Neural progenitor cell (in vitro differentiated cells): ENCODE measurements at regions not wholly inside any gene's neighbourhood (a gene's known extent, or its start where the extent isn't known, plus 50 kb on each side); places are given as distances from the start of the nearest gene placed in this dataset.

Experiments used
- DNase-seq: peaks from one replicate; pipeline ENCODE4 v3.0.0-alpha.2; 2016; ENCODE audit warnings: low spot score
- H2AFZ ChIP-seq: fragments of 200-600 bp; sonication (generic); replicated peaks from 2 replicates; pipeline ENCODE4 v1.6.1; 2016; ENCODE audit warnings: antibody characterized with exemption
- H3F3A ChIP-seq: fragments of 200-600 bp; sonication (generic); 2 replicates; pipeline ENCODE4 v1.6.1; 2016; ENCODE audit warnings: antibody characterized with exemption, low read depth
- H3K27ac ChIP-seq: fragments of 200-600 bp; sonication (generic); 2 replicates; pipeline ENCODE4 v1.5.1; 2016; ENCODE audit warnings: mild to moderate bottlenecking
- H3K27me3 ChIP-seq: fragments of 200-600 bp; sonication (generic); 2 replicates; pipeline ENCODE4 v1.6.1; 2016; ENCODE audit warnings: mild to moderate bottlenecking, moderate library complexity
- H3K36me3 ChIP-seq: fragments of 200-600 bp; sonication (generic); 2 replicates; pipeline ENCODE4 v1.5.1; 2016
- H3K4me1 ChIP-seq: fragments of 200-600 bp; sonication (generic); 2 replicates; pipeline ENCODE4 v1.6.1; 2016; ENCODE audit warnings: mixed run types
- H3K4me2 ChIP-seq: fragments of 200-600 bp; sonication (generic); 2 replicates; pipeline ENCODE4 v1.6.1; 2016
- H3K4me3 ChIP-seq: fragments of 200-600 bp; sonication (generic); 2 replicates; pipeline ENCODE4 v1.5.1; 2016
- H3K79me2 ChIP-seq: fragments of 200-600 bp; sonication (generic); 2 replicates; pipeline ENCODE4 v1.6.1; 2016; ENCODE audit warnings: low read depth
- H3K9ac ChIP-seq: fragments of 200-600 bp; sonication (generic); 2 replicates; pipeline ENCODE4 v1.6.1; 2016
- H3K9me3 ChIP-seq: fragments of 200-600 bp; sonication (generic); 2 replicates; pipeline ENCODE4 v1.5.1; 2016; ENCODE audit warnings: low read depth
- H4K20me1 ChIP-seq: fragments of 200-600 bp; sonication (generic); 2 replicates; pipeline ENCODE4 v1.6.1; 2016; ENCODE audit warnings: low read depth
- H3K27ac Mint-ChIP-seq: 3 replicates; pipeline ENCODE4 v1.8.0; 2021; ENCODE audit warnings: mixed read lengths
- H3K27me3 Mint-ChIP-seq: 2 replicates; pipeline ENCODE4 v1.8.0; 2022; ENCODE audit warnings: low read depth, mild to moderate bottlenecking, inconsistent platforms, moderate library complexity, mixed read lengths; ENCODE audit not compliant: insufficient read depth
- H3K36me3 Mint-ChIP-seq: 3 replicates; pipeline ENCODE4 v1.8.0; 2021; ENCODE audit warnings: mixed read lengths
- H3K4me1 Mint-ChIP-seq: 3 replicates; pipeline ENCODE4 v1.8.0; 2021; ENCODE audit warnings: mixed read lengths
- H3K4me3 Mint-ChIP-seq: 3 replicates; pipeline ENCODE4 v1.8.0; 2021; ENCODE audit warnings: mild to moderate bottlenecking, moderate library complexity, mixed read lengths
- H3K9me3 Mint-ChIP-seq: 3 replicates; pipeline ENCODE4 v1.8.0; 2020; ENCODE audit warnings: mixed read lengths
- CTCF ChIP-seq: fragments of 200-600 bp; sonication (generic); IDR thresholded peaks from 2 replicates; pipeline ENCODE4 v1.5.1; 2017; ENCODE audit warnings: antibody characterized with exemption, mild to moderate bottlenecking
- EZH2 ChIP-seq: fragments of 200-600 bp; sonication (generic); IDR thresholded peaks from 2 replicates; pipeline ENCODE4 v1.6.1; 2017; ENCODE audit warnings: antibody characterized with exemption, mild to moderate bottlenecking, moderate library complexity
- EZH2phosphoT487 ChIP-seq: fragments of 200-600 bp; sonication (generic); IDR thresholded peaks from 2 replicates; pipeline ENCODE4 v1.6.1; 2017; ENCODE audit warnings: antibody characterized with exemption

GRCh38 chr5:39506211-39506610 lies 81.4 kb upstream of the DAB2 start:
- no peak overlapping the region for H3K9ac ChIP-seq
- no peak overlapping the region for H2AFZ ChIP-seq
- H3K4me3 ChIP-seq: no peak overlapping the region
- peaks cover 4% of the 10 kb centered on the region for H3K27me3 Mint-ChIP-seq
- no peak overlapping the region for H3K27ac Mint-ChIP-seq
- no peaks in the 10 kb centered on the region for H3F3A ChIP-seq
- H3K27me3 ChIP-seq: no peaks in the 10 kb centered on the region
- no peak overlapping the region for H3K4me3 Mint-ChIP-seq
- H3K79me2 ChIP-seq: no peaks in the 10 kb centered on the region
- H3K4me1 Mint-ChIP-seq: peaks cover 4% of the 10 kb centered on the region
- H3K4me2 ChIP-seq: no peak overlapping the region
- no peaks in the 10 kb centered on the region for H3K9me3 ChIP-seq
- no peaks in the 10 kb centered on the region for H3K4me1 ChIP-seq
- no peaks in the 10 kb centered on the region for H3K36me3 Mint-ChIP-seq
- no peak overlapping the region for H3K27ac ChIP-seq
- no peak for TF ChIP-seq EZH2
- TF ChIP-seq CTCF: no peak
- TF ChIP-seq EZH2phosphoT487: no peak
- no peak for DNase-seq
- no peaks in the 10 kb centered on the region for H3K9me3 Mint-ChIP-seq
- no peaks in the 10 kb centered on the region for H3K36me3 ChIP-seq
- no peaks in the 10 kb centered on the region for H4K20me1 ChIP-seq

GRCh38 chr5:39505791-39506190 lies 81.0 kb upstream of the DAB2 start:
- peaks cover 4% of the 10 kb centered on the region for H3K4me1 Mint-ChIP-seq
- no peaks in the 10 kb centered on the region for H3K9me3 ChIP-seq

GRCh38 chr5:39505363-39505762 lies 80.6 kb upstream of the DAB2 start:
- no peak for DNase-seq
- Histone ChIP-seq H3K4me2 (no peak overlapping the region), H3K4me3 (no peak overlapping the region), H3K9me3 (no peaks in the 10 kb centered on the region), H3K27ac (no peak overlapping the region), H3F3A (no peaks in the 10 kb centered on the region), H4K20me1 (no peaks in the 10 kb centered on the region), H3K27me3 (no peaks in the 10 kb centered on the region), H2AFZ (no peak overlapping the region), H3K9ac (no peak overlapping the region), H3K4me1 (no peaks in the 10 kb centered on the region), H3K79me2 (no peaks in the 10 kb centered on the region), H3K36me3 (no peaks in the 10 kb centered on the region)
- Mint-ChIP-seq H3K27ac (no peak overlapping the region), H3K4me1 (peaks cover 4% of the 10 kb centered on the region), H3K27me3 (peaks cover 4% of the 10 kb centered on the region), H3K36me3 (no peaks in the 10 kb centered on the region), H3K4me3 (no peak overlapping the region), H3K9me3 (no peaks in the 10 kb centered on the region)
- TF ChIP-seq EZH2 (no peak), CTCF (no peak), EZH2phosphoT487 (no peak)

More at GRCh38 chr5:39505791-39506190, 81.0 kb upstream of the DAB2 start:
- H3K36me3 ChIP-seq: no peaks in the 10 kb centered on the region
- no peaks in the 10 kb centered on the region for H4K20me1 ChIP-seq
- no peaks in the 10 kb centered on the region for H3K27me3 ChIP-seq
- no peak overlapping the region for H3K4me3 Mint-ChIP-seq
- H3K9ac ChIP-seq: no peak overlapping the region
- DNase-seq: no peak
- no peak overlapping the region for H3K4me2 ChIP-seq
- H3K27ac Mint-ChIP-seq: no peak overlapping the region
- H2AFZ ChIP-seq: no peak overlapping the region
- no peaks in the 10 kb centered on the region for H3K79me2 ChIP-seq
- no peaks in the 10 kb centered on the region for H3K36me3 Mint-ChIP-seq
- no peak overlapping the region for H3K27ac ChIP-seq
- H3K27me3 Mint-ChIP-seq: peaks cover 4% of the 10 kb centered on the region
- no peaks in the 10 kb centered on the region for H3K9me3 Mint-ChIP-seq
- H3K4me3 ChIP-seq: no peak overlapping the region
- no peaks in the 10 kb centered on the region for H3K4me1 ChIP-seq
- TF ChIP-seq EZH2phosphoT487: no peak
- TF ChIP-seq EZH2: no peak
- TF ChIP-seq CTCF: no peak
- H3F3A ChIP-seq: no peaks in the 10 kb centered on the region
